ENCODE measurements at regions not wholly inside any gene's neighbourhood (a gene's known extent, or its start where the extent isn't known, plus 50 kb on each side); places are given as distances from the start of the nearest gene placed in this dataset.
"Not testable (repeated sequence)": the region's sequence is repeated elsewhere in the genome, so short reads cannot be mapped to it uniquely, and the experiment has no call there.

- DNase-seq (ENCODE audit: low read depth), result no peak
Measured at GRCh38 chr5:8714861-8715260, 831.0 kb downstream of the SEMA5A start.

GRCh38 chr5:8719796-8720195 lies 826.1 kb downstream of the SEMA5A start:
- no peak for DNase-seq (ENCODE audit: low read depth)

- peak; percentile 45 for DNase-seq (ENCODE audit: low read depth)
Measured at GRCh38 chr5:8720506-8720905, 825.4 kb downstream of the SEMA5A start.

GRCh38 chr5:8721536-8721935 lies 824.3 kb downstream of the SEMA5A start:
- no peak for DNase-seq (ENCODE audit: low read depth)

- no peak for DNase-seq (ENCODE audit: low read depth)
Measured at GRCh38 chr5:8726383-8727036, 819.4 kb downstream of the SEMA5A start.

- peak; percentile 27 for DNase-seq (ENCODE audit: low read depth)
Measured at GRCh38 chr5:8727396-8727795, 818.5 kb downstream of the SEMA5A start.

GRCh38 chr5:8729437-8729836 lies 816.4 kb downstream of the SEMA5A start:
- peak; percentile 50 for DNase-seq (ENCODE audit: low read depth)

- DNase-seq (ENCODE audit: low read depth), result peak; percentile 67
Measured at GRCh38 chr5:8730194-8730593, 815.7 kb downstream of the SEMA5A start.

- not testable (repeated sequence) for DNase-seq (ENCODE audit: low read depth)
Measured at GRCh38 chr5:8731110-8731509, 814.8 kb downstream of the SEMA5A start.

GRCh38 chr5:8740595-8740994 lies 805.3 kb downstream of the SEMA5A start:
- no peak for DNase-seq (ENCODE audit: low read depth)

GRCh38 chr5:8749556-8749955 lies 796.3 kb downstream of the SEMA5A start:
- peak; percentile 50 for DNase-seq (ENCODE audit: low read depth)

- peak; percentile 70 for DNase-seq (ENCODE audit: low read depth)
Measured at GRCh38 chr5:8750100-8750499, 795.8 kb downstream of the SEMA5A start.

- DNase-seq (ENCODE audit: low read depth), result no peak
Measured at GRCh38 chr5:8751971-8752370, 793.9 kb downstream of the SEMA5A start.

GRCh38 chr5:8752595-8752994 lies 793.3 kb downstream of the SEMA5A start:
- DNase-seq (ENCODE audit: low read depth), result no peak

GRCh38 chr5:8756498-8757084 lies 789.3 kb downstream of the SEMA5A start:
- DNase-seq (ENCODE audit: low read depth), result peak; percentile 48

GRCh38 chr5:8765886-8766285 lies 780.0 kb downstream of the SEMA5A start:
- peak; percentile 70 for DNase-seq (ENCODE audit: low read depth)

- peak; percentile 49 for DNase-seq (ENCODE audit: low read depth)
Measured at GRCh38 chr5:8766448-8766847, 779.4 kb downstream of the SEMA5A start.

GRCh38 chr5:8767111-8767510 lies 778.8 kb downstream of the SEMA5A start:
- DNase-seq (ENCODE audit: low read depth), result no peak

- no peak for DNase-seq (ENCODE audit: low read depth)
Measured at GRCh38 chr5:8767746-8768145, 778.1 kb downstream of the SEMA5A start.

GRCh38 chr5:8769631-8770030 lies 776.2 kb downstream of the SEMA5A start:
- no peak for DNase-seq (ENCODE audit: low read depth)

- peak; percentile 62 for DNase-seq (ENCODE audit: low read depth)
Measured at GRCh38 chr5:8770431-8770830, 775.4 kb downstream of the SEMA5A start.

- peak; percentile 64 for DNase-seq (ENCODE audit: low read depth)
Measured at GRCh38 chr5:8773046-8773615, 772.7 kb downstream of the SEMA5A start.

- DNase-seq (ENCODE audit: low read depth), result no peak
Measured at GRCh38 chr5:8784692-8785091, 761.2 kb downstream of the SEMA5A start.

GRCh38 chr5:8788246-8788645 lies 757.6 kb downstream of the SEMA5A start:
- DNase-seq (ENCODE audit: low read depth), result no peak

All from amniotic epithelial cell (primary cell).